HEK293 (cell line): ENCODE measurements at regions not wholly inside any gene's neighbourhood (a gene's known extent, or its start where the extent isn't known, plus 50 kb on each side); places are given as distances from the start of the nearest gene placed in this dataset.

Source experiments
- CTCF ChIA-PET: fragments of 350-600 bp; formaldehyde crosslinking; extraction: SDS; loops from one replicate; lab custom pipeline; 2021; ENCODE audit warnings: antibody characterized with exemption; lab: Yijun Ruan, JAX
- POLR2A ChIA-PET: fragments of 300-600 bp; formaldehyde crosslinking; extraction: SDS; loops from one replicate; lab custom pipeline; 2020; ENCODE audit warnings: antibody characterized with exemption, inconsistent platforms; lab: Yijun Ruan, JAX
- H3K27ac ChIP-seq: fragments of 200-500 bp; sonication (Bioruptor generic); 2 replicates; pipeline ENCODE4 v1.5.1; 2014; ENCODE audit warnings: low read depth, low read length, control low read depth, inconsistent platforms; ENCODE audit errors: extremely low read depth
- H3K36me3 ChIP-seq, 2 experiments: fragments of 200-500 bp in 1 of 2; sonication (Bioruptor generic) in 1 of 2; 1 replicate in 1 of 2; 2 replicates in 1 of 2; pipeline ENCODE4 v1.5.1; 2014 to 2017; ENCODE audit warnings: inconsistent platforms in 2 of 2, low read length in 2 of 2; ENCODE audit not compliant: control insufficient read depth in 2 of 2, insufficient read depth in 1 of 2
- H3K4me1 ChIP-seq: fragments of 200-500 bp; sonication (Bioruptor generic); 2 replicates; pipeline ENCODE4 v1.5.1; 2014; ENCODE audit warnings: mild to moderate bottlenecking, low read length, inconsistent platforms; ENCODE audit not compliant: control insufficient read depth, insufficient read depth
- H3K4me3 ChIP-seq: 2 replicates; pipeline ENCODE4 v1.5.1; 2011; ENCODE audit warnings: low read depth, mild to moderate bottlenecking, control low read depth, low read length, moderate library complexity
- H3K9me3 ChIP-seq: fragments of 200-500 bp; sonication (Bioruptor generic); 2 replicates; pipeline ENCODE4 v1.5.1; 2014; ENCODE audit warnings: low read depth, low read length, inconsistent platforms; ENCODE audit not compliant: control insufficient read depth, insufficient read depth
- CTCF ChIP-seq: fragments of 450-650 bp; formaldehyde crosslinking; IDR thresholded peaks from 2 replicates; pipeline ENCODE4 v1.5.1; 2016; ENCODE audit warnings: missing biosample characterization, missing genetic modification characterization
- GLI2 ChIP-seq: fragments of 450-650 bp; formaldehyde crosslinking; IDR thresholded peaks from 2 replicates; pipeline ENCODE4; 2017; ENCODE audit warnings: missing biosample characterization, missing genetic modification characterization, low read depth, borderline replicate concordance
- GLIS1 ChIP-seq: fragments of 450-650 bp; formaldehyde crosslinking; IDR thresholded peaks from 2 replicates; pipeline ENCODE4 v1.5.1; 2016; ENCODE audit warnings: missing biosample characterization, missing genetic modification characterization
- HOXA7 ChIP-seq: sonication (generic); formaldehyde crosslinking; IDR thresholded peaks from 2 replicates; pipeline ENCODE4 v1.8.1; 2022; ENCODE audit warnings: missing genetic modification reagents, borderline replicate concordance
- INSM2 ChIP-seq: fragments of 450-650 bp; formaldehyde crosslinking; IDR thresholded peaks from 2 replicates; pipeline ENCODE4 v1.5.1; 2016; ENCODE audit warnings: missing biosample characterization, missing genetic modification characterization
- KLF1 ChIP-seq: fragments of 450-650 bp; formaldehyde crosslinking; IDR thresholded peaks from 2 replicates; pipeline ENCODE4 v1.5.1; 2016; ENCODE audit warnings: missing biosample characterization, missing genetic modification characterization
- OVOL3 ChIP-seq: fragments of 450-650 bp; formaldehyde crosslinking; IDR thresholded peaks from 2 replicates; pipeline ENCODE4 v1.5.1; 2016; ENCODE audit warnings: missing biosample characterization, missing genetic modification characterization
- YY1 ChIP-seq: fragments of 450-650 bp; formaldehyde crosslinking; IDR thresholded peaks from 2 replicates; pipeline ENCODE4 v1.5.1; 2018; ENCODE audit warnings: missing biosample characterization, missing genetic modification characterization
- ZBTB48 ChIP-seq: fragments of 450-650 bp; formaldehyde crosslinking; IDR thresholded peaks from 2 replicates; pipeline ENCODE4 v1.5.1; 2016; ENCODE audit warnings: missing biosample characterization, missing genetic modification characterization
- ZFP3 ChIP-seq: fragments of 450-650 bp; formaldehyde crosslinking; IDR thresholded peaks from 2 replicates; pipeline ENCODE4 v1.5.1; 2016; ENCODE audit warnings: low read depth, missing biosample characterization, missing genetic modification characterization
- ZIC2 ChIP-seq: fragments of 450-650 bp; formaldehyde crosslinking; IDR thresholded peaks from 2 replicates; pipeline ENCODE4 v1.5.1; 2016; ENCODE audit warnings: missing biosample characterization, missing genetic modification characterization
- ZNF132 ChIP-seq: fragments of 450-650 bp; formaldehyde crosslinking; IDR thresholded peaks from 2 replicates; pipeline ENCODE4 v1.5.1; 2017; ENCODE audit warnings: missing biosample characterization, missing genetic modification characterization, borderline replicate concordance
- ZNF214 ChIP-seq: fragments of 450-650 bp; formaldehyde crosslinking; IDR thresholded peaks from 2 replicates; pipeline ENCODE4 v1.5.1; 2017; ENCODE audit warnings: missing biosample characterization, mild to moderate bottlenecking, missing genetic modification characterization, borderline replicate concordance
- ZNF23 ChIP-seq: fragments of 450-650 bp; formaldehyde crosslinking; IDR thresholded peaks from 2 replicates; pipeline ENCODE4 v1.5.1; 2016; ENCODE audit warnings: missing biosample characterization, missing genetic modification characterization, borderline replicate concordance
- ZNF248 ChIP-seq: fragments of 450-650 bp; formaldehyde crosslinking; IDR thresholded peaks from 2 replicates; pipeline ENCODE4 v1.5.1; 2017; ENCODE audit warnings: missing biosample characterization, missing genetic modification characterization
- ZNF335 ChIP-seq: fragments of 450-650 bp; formaldehyde crosslinking; conservative IDR thresholded peaks from 2 replicates; pipeline ENCODE4 v1.5.1; 2016; ENCODE audit warnings: missing biosample characterization, missing genetic modification characterization
- ZNF354C ChIP-seq: fragments of 450-650 bp; formaldehyde crosslinking; IDR thresholded peaks from 2 replicates; pipeline ENCODE4 v1.5.1; 2016; ENCODE audit warnings: missing biosample characterization, missing genetic modification characterization, low read depth, borderline replicate concordance
- ZNF48 ChIP-seq: fragments of 450-650 bp; formaldehyde crosslinking; IDR thresholded peaks from 2 replicates; pipeline ENCODE4 v1.5.1; 2016; ENCODE audit warnings: missing biosample characterization, missing genetic modification characterization
- ZNF561 ChIP-seq: fragments of 450-650 bp; IDR thresholded peaks from 2 replicates; pipeline ENCODE4 v1.5.1; 2018; ENCODE audit warnings: missing biosample characterization, missing genetic modification characterization, borderline replicate concordance
- ZNF580 ChIP-seq: fragments of 450-650 bp; formaldehyde crosslinking; IDR thresholded peaks from 2 replicates; pipeline ENCODE4 v1.5.1; 2016; ENCODE audit warnings: missing biosample characterization, missing genetic modification characterization
- ZNF701 ChIP-seq: fragments of 450-650 bp; formaldehyde crosslinking; IDR thresholded peaks from 2 replicates; pipeline ENCODE4 v1.5.1; 2016; ENCODE audit warnings: missing biosample characterization, missing genetic modification characterization
- ZNF704 ChIP-seq: fragments of 450-650 bp; formaldehyde crosslinking; IDR thresholded peaks from 2 replicates; pipeline ENCODE4 v1.5.1; 2016; ENCODE audit warnings: missing biosample characterization, missing genetic modification characterization

- no peak overlapping the region for H3K4me3 ChIP-seq
- no peak for TF ChIP-seq ZNF580 (tag by site-specific recombination)
- TF ChIP-seq ZNF354C (tag by site-specific recombination): no peak
- TF ChIP-seq GLI2 (tag by site-specific recombination): no peak
- TF ChIP-seq KLF1 (tag by site-specific recombination): no peak
- TF ChIP-seq ZNF704: no peak
- TF ChIP-seq ZNF132 (tag by site-specific recombination): no peak
- TF ChIP-seq HOXA7 (CRISPR knock-in tag): no peak
- TF ChIP-seq GLIS1 (tag by site-specific recombination): no peak
- no peak for TF ChIP-seq ZIC2 (tag by site-specific recombination)
- TF ChIP-seq ZNF23 (tag by site-specific recombination): no peak
- TF ChIP-seq ZNF248 (tag by site-specific recombination): no peak
- no peak for TF ChIP-seq CTCF (tag by site-specific recombination)
- no peaks in the 10 kb centered on the region for H3K9me3 ChIP-seq
- ChIA-PET CTCF (interaction anchor here (0.6 to 1.1 kb wide), 2 partner anchors 316 to 667 kb away, joined by 3 read pairs; no protein-coding TSS in a partner anchor), POLR2A (no interaction called here)
- H3K4me1 ChIP-seq: no peaks in the 10 kb centered on the region
- H3K36me3 ChIP-seq: no peaks in the 10 kb centered on the region
- H3K27ac ChIP-seq: no peak overlapping the region
Observed at GRCh38 chr7:41038211-41038610, 664.7 kb downstream of the INHBA start.

- Histone ChIP-seq H3K36me3 (no peaks in the 10 kb centered on the region), H3K4me3 (no peak overlapping the region), H3K4me1 (no peaks in the 10 kb centered on the region), H3K9me3 (no peaks in the 10 kb centered on the region), H3K27ac (no peak overlapping the region)
- TF ChIP-seq ZNF335 (no peak), ZFP3 (tag by site-specific recombination) (no peak), ZBTB48 (no peak), HOXA7 (CRISPR knock-in tag) (no peak), ZNF48 (tag by site-specific recombination) (no peak), ZNF701 (tag by site-specific recombination) (no peak), YY1 (tag by site-specific recombination) (no peak), ZNF561 (tag by site-specific recombination) (no peak), INSM2 (tag by site-specific recombination) (no peak), OVOL3 (tag by site-specific recombination) (no peak), ZNF214 (tag by site-specific recombination) (no peak)
- ChIA-PET CTCF (interaction anchor here (0.7 to 1.1 kb wide), 3 partner anchors 68 to 668 kb away, joined by 3 read pairs; no protein-coding TSS in a partner anchor), POLR2A (no interaction called here)
Observed at GRCh38 chr7:41037691-41038090, 665.2 kb downstream of the INHBA start.
